GM21717 (cell line): ENCODE measurements at regions not wholly inside any gene's neighbourhood (a gene's known extent, or its start where the extent isn't known, plus 50 kb on each side); places are given as distances from the start of the nearest gene placed in this dataset.

Experiments
- ATAC-seq: cut with Tn5 transposase; IDR thresholded peaks from one replicate; pipeline ENCODE4 v1.9.1; 2021; ENCODE audit warnings: mild to moderate bottlenecking, moderate library complexity; ENCODE audit not compliant: unreplicated experiment

- no peak for ATAC-seq
Measured at GRCh38 chr5:40080191-40080590, 599.5 kb upstream of the PTGER4 start.

- no peak for ATAC-seq
Measured at GRCh38 chr5:40078898-40079575, 600.7 kb upstream of the PTGER4 start.

GRCh38 chr5:40074826-40075225 lies 604.9 kb upstream of the PTGER4 start:
- no peak for ATAC-seq

GRCh38 chr5:40073927-40074326 lies 605.8 kb upstream of the PTGER4 start:
- no peak for ATAC-seq

GRCh38 chr5:40071870-40072269 lies 607.8 kb upstream of the PTGER4 start:
- no peak for ATAC-seq

- no peak for ATAC-seq
Measured at GRCh38 chr5:40066616-40067015, 613.1 kb upstream of the PTGER4 start.

GRCh38 chr5:40052808-40053207 lies 626.9 kb upstream of the PTGER4 start:
- no peak for ATAC-seq

GRCh38 chr5:40046792-40047191 lies 622.0 kb upstream of the DAB2 start:
- ATAC-seq: no peak

GRCh38 chr5:40045429-40045828 lies 620.6 kb upstream of the DAB2 start:
- no peak for ATAC-seq

GRCh38 chr5:40043916-40044315 lies 619.1 kb upstream of the DAB2 start:
- ATAC-seq: no peak

GRCh38 chr5:40041452-40041851 lies 616.7 kb upstream of the DAB2 start:
- ATAC-seq: no peak

GRCh38 chr5:40037713-40038112 lies 612.9 kb upstream of the DAB2 start:
- ATAC-seq: no peak

- ATAC-seq: no peak
Measured at GRCh38 chr5:40034441-40034840, 609.7 kb upstream of the DAB2 start.

- ATAC-seq: peak; percentile 56
Measured at GRCh38 chr5:40033411-40033810, 608.6 kb upstream of the DAB2 start.

GRCh38 chr5:40033009-40033408 lies 608.2 kb upstream of the DAB2 start:
- no peak for ATAC-seq

- ATAC-seq: no peak
Measured at GRCh38 chr5:40030661-40031060, 605.9 kb upstream of the DAB2 start.

GRCh38 chr5:40029711-40030495 lies 605.1 kb upstream of the DAB2 start:
- no peak for ATAC-seq

GRCh38 chr5:40027400-40027799 lies 602.6 kb upstream of the DAB2 start:
- ATAC-seq: no peak

- ATAC-seq: no peak
Measured at GRCh38 chr5:40025586-40025985, 600.8 kb upstream of the DAB2 start.

GRCh38 chr5:40022057-40022456 lies 597.3 kb upstream of the DAB2 start:
- no peak for ATAC-seq

- ATAC-seq: no peak
Measured at GRCh38 chr5:40021007-40021406, 596.2 kb upstream of the DAB2 start.

GRCh38 chr5:40017918-40018317 lies 593.1 kb upstream of the DAB2 start:
- no peak for ATAC-seq

- ATAC-seq: no peak
Measured at GRCh38 chr5:40017135-40017534, 592.4 kb upstream of the DAB2 start.
